NCI-H2196 (cell line): ENCODE measurements at regions not wholly inside any gene's neighbourhood (a gene's known extent, or its start where the extent isn't known, plus 50 kb on each side); places are given as distances from the start of the nearest gene placed in this dataset.

ENCODE experiments used
- DNase-seq: peaks from one replicate; lab custom pipeline; 2025; ENCODE audit not compliant: unreplicated experiment; lab: John Stamatoyannopoulos, UW

GRCh38 chr5:135669416-135669815 lies 90.6 kb upstream of the CXCL14 start:
- no peak for DNase-seq

GRCh38 chr5:135667673-135668072 lies 88.9 kb upstream of the CXCL14 start:
- DNase-seq, result no peak

- DNase-seq, result no peak
Measured at GRCh38 chr5:135667204-135667603, 88.4 kb upstream of the CXCL14 start.

- no peak for DNase-seq
Measured at GRCh38 chr5:135662683-135663082, 83.9 kb upstream of the CXCL14 start.

- DNase-seq, result no peak
Measured at GRCh38 chr5:135662061-135662481, 83.3 kb upstream of the CXCL14 start.

DNA sequence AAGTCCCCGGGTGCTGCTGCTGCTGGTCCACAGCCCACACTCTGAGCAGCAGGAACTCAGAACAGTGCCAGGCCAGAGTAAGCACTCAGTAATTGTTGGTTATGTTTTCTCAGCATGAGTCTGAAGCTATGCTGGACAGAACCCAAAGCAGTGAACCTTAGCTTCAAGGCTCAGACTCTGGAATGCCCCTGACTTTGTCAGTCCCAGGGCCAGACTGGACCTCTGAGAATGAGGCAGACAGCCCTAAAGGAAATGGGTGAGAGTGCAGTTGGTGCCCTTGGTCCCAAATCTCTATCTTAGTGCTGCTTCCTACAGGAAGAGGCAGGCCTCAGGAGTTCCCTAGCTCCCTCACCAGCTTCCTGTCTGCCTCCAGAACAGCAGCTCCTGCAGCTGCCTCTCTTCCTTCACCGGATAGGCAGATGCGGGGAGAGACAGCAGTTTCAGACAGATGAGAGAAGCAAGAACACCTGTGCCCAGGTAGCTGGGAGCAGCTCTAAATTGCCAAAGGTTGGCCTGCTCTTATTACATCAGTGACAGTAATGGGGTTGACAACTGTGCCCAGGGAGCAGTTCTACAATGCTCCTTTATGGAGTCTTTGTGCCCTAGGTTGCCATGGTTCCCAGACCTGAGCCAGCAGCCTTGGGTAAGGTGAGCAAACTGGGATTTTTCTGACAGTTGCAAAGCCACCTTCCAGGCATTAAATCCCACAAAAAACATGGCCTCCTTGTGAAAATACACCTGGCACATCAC lies 82.2 kb upstream of the CXCL14 start:
- peak; percentile 61 for DNase-seq

- no peak for DNase-seq
Measured at GRCh38 chr5:135657536-135658305, 78.9 kb upstream of the CXCL14 start.

DNA sequence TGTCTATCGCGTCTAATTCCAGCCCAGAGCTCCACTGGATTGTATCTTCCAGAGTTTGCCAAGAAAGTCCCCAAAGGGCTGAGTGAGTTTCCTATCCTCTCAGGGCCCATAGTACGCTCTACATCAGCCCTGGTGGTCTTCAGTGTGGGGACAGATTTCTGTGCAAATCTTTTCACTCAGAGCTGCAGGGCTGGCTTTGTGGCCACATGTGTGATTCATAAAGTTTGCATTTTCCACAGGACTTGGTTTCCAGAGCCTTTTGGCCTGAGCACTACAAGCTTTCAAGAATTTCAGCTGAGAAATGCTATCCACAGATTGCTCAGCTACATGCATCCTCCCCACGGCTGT lies 76.7 kb upstream of the CXCL14 start:
- no peak for DNase-seq

GRCh38 chr5:135654761-135655467 lies 76.1 kb upstream of the CXCL14 start:
- DNase-seq, result no peak

DNA sequence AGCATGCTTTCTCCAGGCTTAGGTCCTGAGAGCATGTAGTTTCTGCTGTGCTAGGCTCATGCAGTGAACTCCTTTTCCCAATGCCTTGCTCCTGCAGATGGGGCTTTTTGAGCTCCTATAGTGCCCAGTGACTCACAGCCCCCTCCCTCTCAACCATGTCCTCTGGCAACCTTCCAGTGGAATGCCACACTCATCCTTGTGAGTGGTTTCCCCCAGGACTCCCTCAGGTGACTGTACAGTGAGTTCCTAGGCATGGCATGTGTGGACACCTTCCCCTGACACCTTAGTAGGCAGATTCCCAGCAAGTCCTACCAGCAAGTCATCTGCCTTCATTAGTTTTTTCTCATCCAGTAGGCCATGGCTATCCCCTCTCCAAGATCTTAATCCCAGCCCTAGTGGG lies 72.4 kb upstream of the CXCL14 start:
- no peak for DNase-seq

GRCh38 chr5:135650081-135650480 lies 71.3 kb upstream of the CXCL14 start:
- DNase-seq, result no peak

DNA sequence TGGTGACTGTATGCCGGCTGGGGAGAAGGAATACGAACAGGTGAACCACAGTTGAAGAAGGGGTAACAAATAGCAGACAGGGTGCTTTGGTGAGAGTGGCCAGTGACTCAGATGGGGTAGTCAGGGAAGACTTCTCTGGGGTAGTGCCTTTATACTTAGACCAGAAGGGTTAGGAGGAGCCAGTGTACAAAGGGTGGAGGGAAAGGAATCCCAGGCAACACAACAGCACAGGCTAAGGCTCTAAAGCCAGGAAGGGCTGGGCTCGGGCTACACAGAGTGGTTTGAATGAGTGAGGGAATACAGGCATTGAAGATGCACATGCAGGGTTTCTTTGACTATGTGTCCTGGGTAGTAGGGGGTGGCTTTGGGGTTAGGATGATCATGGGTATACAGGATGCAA lies 70.6 kb upstream of the CXCL14 start:
- no peak for DNase-seq

- no peak for DNase-seq
Measured at GRCh38 chr5:135648116-135648515, 69.3 kb upstream of the CXCL14 start.

- DNase-seq, result no peak
Measured at GRCh38 chr5:135645336-135646180, 66.8 kb upstream of the CXCL14 start.

DNA sequence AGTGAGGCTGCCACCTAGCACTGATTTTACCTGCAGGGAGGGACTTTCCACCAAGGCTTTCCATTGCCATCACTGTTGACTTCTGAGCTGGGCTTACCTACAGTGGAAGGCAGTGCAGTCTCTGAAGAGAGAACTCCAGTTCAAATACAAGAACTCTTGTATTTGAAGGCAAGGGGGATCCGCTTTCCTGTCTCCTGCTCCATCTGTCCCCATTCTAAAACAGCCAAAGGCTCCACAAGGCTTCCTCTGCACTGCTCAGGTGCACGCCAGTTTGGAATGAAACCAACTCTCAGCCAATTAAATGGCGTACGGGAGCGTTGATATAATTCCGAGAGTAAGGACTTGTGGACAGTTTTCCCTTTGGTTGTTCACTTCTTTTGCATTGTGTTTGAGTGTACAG lies 66.0 kb upstream of the CXCL14 start:
- no peak for DNase-seq

DNA sequence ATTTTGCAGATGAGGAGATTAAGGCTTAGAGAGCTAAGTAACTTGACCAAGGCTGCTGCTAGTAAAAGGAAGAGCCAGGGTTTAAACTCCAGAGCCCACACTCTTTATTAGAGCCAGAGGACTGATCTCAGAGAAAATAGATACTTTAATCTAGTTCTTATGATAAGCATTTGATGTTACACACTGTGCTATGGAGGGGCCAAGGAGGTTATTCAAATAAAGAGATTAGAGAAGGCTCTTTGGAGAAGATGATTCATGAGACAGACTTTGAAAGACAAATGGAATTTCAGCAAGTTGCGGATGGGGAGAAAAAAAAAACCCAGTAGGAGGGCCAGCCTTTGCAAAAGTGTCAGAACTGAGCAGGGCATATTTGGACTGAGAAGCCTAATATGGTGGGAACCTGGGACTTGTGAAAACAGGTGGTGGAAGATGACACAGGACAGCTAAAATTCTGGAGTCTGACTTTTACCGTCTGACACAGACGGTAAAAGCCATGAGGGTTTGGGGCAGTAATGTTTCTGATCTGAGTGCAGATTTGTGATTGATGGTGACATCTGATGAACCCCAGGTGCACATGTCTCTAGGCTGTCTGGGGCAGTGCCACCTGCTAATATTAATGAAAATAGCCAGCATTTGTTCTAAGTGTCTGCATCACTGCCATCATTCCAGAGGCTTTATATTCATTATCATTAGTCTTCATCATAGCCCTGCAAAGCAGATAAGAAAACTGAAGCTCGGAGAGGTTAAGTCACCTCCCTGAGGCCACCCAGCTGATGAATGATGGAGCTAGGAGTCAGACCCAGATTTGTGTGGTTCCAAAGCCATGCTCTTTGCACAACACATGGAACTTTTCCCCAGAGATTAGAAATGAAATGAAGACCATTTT lies 65.3 kb upstream of the CXCL14 start:
- no peak for DNase-seq

DNA sequence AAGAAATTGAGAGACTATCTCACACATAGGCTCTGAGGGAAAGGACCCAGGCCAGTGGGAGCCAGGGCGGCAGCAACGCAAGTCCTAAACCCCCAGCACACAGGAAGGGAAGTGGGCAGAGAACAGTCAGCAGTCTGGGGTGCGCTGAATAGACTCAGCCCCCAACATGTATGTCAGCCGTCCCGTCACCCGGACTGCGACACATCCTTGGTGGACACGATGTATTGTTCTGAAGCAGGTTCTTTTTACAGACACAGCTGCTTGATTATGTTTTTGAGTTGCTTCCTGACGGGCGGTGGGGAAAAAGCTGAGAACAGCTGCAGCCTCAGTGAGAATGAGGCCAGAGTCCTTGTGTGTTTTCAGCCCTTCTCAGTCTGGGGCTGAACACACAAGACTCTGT lies 64.1 kb upstream of the CXCL14 start:
- no peak for DNase-seq

DNA sequence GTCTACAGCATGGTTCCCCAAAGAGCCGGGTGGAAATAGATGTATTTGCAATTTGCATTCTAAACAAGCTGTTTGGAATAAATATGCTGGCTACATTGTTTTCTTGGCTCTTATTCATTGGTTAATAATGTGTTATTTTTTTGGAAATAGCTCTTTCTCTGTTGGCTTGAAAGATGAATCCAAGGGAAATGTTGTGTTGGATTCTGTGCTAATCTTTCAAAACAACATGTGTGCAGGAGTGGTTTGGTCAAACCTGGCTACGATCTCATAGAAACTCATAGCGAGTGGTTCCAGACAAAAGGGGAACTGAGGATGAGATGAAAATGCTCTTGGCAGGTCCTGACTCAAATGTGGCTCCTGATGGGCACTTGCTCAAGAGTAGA lies 63.7 kb upstream of the CXCL14 start:
- DNase-seq, result no peak

DNA sequence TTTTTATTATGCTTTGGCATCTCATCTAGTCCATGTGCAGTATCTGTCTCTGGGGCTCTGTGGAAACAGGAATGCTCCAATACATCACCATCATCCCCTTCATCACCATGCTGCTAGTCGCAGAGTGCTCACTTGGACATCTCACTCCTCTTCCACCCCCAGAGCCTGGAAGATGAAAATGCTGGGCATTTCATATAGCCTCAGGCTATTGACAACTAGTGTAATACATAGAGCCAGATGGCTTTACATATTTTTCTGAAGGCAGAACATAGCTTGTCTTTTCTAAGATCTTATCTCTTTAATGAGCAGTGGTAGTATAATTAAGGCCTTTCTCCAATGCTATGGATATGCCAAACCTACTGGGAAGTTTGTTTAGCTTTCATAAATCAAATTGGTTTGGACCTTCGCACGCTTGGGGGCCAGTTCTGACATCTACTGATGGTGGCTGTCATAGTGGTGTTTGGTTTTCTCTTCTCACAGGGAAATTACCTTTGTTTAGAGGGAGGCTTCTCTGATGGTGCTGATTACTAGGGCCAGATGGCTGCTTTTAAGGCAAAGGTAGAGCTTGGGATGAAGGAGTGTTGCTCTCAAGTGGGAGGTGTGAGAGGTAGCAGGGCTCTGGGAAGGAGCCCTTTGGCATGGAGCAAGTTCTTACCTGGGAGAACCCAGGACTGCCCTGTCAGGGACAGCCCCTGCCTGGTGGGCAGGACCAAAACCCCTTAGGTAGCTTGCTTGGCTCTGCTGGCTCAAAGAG lies 63.1 kb upstream of the CXCL14 start:
- no peak for DNase-seq
